GM19324 (cell line): ENCODE measurements at regions not wholly inside any gene's neighbourhood (a gene's known extent, or its start where the extent isn't known, plus 50 kb on each side); places are given as distances from the start of the nearest gene placed in this dataset.

Experiments used
- ATAC-seq: cut with Tn5 transposase; IDR thresholded peaks from one replicate; pipeline ENCODE4 v1.9.1; 2021; ENCODE audit warnings: mild to moderate bottlenecking, moderate library complexity; ENCODE audit not compliant: unreplicated experiment, low FRiP score

GRCh38 chr15:98369081-98369716 is 279.1 kb upstream of the IGF1R start:
- no peak for ATAC-seq

GRCh38 chr15:98375513-98376340 is 272.6 kb upstream of the IGF1R start:
- no peak for ATAC-seq

- ATAC-seq: no peak
Measured at GRCh38 chr15:98380721-98381120, 267.6 kb upstream of the IGF1R start.

GRCh38 chr15:98381446-98381845 is 266.9 kb upstream of the IGF1R start:
- no peak for ATAC-seq

GRCh38 chr15:98382139-98382538 is 266.2 kb upstream of the IGF1R start:
- ATAC-seq: no peak

GRCh38 chr15:98383571-98383970 is 264.8 kb upstream of the IGF1R start:
- ATAC-seq: no peak

DNA sequence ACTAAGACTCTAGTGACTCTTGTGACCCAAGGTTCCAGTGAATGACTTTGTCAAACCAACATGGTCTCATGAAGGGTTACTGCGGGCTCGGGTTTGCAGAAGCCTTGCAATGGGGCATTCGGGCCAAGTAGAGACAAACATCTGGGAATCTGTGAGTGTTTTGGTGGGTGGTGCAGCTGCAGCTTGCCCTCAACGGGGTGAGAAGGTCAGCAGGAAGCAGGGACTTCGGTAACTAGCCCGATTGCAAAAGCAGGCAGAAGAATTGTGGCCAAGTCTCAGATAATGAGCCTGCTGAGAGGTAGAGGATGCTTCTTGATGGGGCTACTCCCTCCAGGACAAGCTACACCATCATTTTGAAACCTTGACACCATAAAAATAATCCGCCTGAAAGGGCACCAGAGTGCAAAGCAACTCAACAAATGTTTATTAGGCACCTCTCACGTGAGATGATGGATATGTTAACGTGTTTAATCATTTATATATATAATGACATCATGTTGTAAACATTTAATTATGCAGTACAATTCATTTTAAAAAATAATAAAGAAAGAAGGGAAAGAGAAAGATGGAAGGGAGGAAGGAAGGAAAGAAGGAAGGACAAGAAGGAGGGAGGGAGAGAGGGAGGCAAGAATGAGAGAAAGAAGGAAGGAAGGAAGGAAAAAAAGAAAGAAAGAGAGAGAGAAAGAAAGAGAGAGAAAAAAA is 263.9 kb upstream of the IGF1R start:
- ATAC-seq: no peak

DNA sequence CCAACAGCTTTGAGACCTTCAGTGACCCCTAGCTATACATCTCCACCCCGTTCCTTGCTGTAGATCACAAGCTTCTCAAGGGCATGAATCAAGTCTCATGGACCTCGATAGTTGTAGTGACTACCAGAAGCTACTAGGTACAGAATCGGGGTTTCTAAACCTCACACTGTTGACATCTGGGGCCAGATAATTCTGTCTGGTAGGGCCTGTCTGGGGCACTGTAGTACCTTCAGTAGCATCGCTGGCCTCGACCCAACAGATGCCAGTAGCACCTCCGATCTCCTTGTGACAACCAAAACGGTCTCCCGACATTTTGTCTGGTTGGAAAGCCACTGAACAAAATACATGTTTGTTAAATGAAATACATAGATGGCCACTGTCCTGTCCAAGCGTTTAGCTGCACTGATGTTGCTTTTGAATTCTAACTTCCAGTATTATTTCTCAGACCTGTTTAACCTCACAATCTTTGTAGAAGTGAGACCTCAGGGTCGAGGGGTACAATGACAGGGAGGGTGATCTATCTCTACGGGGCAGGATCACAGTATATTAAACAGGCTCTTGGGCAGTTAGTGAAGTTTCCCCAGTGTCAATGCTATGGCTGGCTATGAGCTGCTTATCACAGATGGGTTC is 262.5 kb upstream of the IGF1R start:
- ATAC-seq: no peak

DNA sequence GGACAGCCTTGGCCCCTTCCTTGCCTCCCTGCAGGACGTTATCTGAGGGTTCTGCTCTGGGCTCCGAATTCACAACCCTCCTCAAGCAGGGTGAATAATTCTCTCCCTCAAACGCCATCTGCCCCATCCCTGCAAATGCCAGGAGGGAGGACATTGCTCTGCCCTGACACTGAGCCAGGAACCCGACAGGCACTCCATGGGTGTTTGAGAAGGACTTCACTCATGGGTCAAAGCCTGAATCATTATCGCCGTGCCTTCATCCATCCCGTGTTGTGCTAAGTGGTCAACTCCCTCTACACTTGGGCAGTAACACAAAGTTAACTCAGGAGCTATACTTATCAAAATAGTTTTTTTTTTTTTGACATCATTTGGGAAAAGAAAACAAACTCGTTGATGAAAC is 261.8 kb upstream of the IGF1R start:
- no peak for ATAC-seq

- ATAC-seq: no peak
Measured at GRCh38 chr15:98387866-98388265, 260.5 kb upstream of the IGF1R start.

- no peak for ATAC-seq
Measured at GRCh38 chr15:98390946-98391530, 257.3 kb upstream of the IGF1R start.

- ATAC-seq: no peak
Measured at GRCh38 chr15:98391568-98391967, 256.8 kb upstream of the IGF1R start.

DNA sequence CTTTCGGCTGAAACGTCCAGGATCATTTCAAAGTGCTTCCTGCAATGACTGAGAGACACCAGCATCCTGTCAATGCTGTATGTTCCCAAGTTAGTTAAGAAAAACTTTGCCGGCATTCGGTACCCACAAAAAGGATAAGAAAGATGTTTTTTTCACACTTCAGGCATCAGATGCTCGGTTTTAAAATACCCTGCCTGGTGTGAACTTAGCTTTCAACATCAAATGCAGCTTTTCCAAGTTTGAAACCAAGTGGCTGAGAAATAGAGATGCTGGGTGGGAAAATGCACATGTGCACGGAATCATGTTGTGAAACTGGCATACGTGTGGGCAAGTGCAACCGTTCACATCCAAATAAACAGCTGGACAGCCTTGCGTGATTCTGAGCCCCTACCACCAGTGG is 254.9 kb upstream of the IGF1R start:
- ATAC-seq: no peak

GRCh38 chr15:98394546-98394945 is 253.8 kb upstream of the IGF1R start:
- ATAC-seq: no peak

DNA sequence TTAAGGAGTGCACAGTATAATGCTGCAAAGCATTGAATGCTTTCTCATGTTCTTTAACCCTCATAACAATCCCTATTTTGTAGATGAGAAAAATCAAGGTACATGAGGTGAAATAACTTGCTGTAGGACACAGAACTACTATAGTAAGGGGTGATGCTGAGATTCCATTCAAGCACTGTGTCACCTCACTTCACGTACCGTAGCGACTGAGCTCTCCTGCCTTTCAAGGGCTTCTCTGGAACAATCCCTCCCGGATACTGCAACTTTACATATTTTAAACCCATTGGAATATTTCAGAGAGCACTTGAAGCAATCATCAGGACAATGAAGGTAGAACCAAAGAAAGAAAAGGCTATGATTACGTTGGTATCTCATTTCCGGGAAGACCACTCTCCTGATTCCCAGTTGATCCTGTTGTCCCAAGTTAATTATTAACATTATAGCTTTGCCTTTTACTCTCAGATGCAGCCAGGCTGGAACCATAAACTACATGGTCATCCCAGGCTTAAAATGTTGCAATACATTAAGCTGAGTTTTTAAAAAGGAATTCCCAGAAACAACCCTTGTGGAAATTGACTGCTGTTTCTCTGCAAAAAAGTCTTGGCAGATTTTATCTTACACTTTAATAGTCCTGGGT is 252.2 kb upstream of the IGF1R start:
- no peak for ATAC-seq

DNA sequence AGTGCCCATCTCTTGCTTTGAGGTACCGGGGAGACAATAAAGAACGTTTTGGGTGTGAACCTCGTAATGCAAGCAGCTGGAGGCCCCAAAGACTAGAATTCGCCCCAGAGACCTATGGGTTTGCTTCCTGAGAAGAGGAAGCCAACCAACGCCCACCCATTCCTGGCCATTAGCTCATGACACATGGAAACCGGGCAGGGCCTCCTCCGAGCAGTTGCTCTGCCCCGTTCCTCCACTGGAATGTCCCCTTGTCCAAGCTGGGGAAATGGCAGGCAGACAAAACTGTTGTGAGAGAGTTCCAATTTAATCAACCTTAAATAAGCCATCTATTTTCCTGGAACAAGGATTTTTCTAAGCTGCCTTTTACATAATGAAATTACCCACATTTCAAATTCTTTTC is 250.9 kb upstream of the IGF1R start:
- ATAC-seq: no peak

DNA sequence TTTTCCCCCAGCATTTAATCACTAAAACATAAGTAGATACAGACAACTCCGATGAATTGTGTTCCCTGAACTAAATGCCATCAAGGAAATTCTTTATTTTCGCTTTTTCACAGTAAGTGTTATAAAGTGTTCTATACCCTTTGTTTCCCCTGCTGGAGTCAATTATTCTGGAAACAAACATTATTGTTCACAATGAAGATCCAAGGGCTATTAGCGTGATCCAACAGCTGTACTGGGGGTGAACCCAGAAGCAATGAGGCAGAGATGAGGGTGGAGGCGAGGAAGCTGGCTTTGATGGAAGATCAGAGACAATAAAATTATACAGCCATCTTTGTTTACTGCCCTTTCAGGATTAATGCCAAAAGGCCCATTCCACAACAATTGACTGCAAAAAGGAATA is 250.3 kb upstream of the IGF1R start:
- ATAC-seq: no peak

DNA sequence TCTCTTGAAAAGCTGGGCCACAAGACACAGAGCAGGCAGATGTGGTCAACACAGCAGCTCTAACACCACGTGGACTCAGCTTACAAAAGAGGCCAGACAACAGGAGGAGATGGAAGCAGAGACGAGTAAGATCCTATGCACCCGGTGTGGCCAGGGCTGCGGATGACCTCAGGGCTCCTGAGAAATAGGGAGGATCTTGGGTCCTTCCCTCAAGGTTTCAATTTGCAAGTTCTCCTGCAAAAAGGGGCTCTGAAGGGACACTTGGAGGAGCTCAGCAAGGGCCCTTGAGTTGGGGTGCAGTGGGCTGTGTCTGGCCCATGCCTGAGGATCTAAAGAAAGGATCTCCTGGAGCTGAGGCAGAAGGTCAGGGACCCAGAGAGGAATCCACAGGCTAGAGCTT is 249.5 kb upstream of the IGF1R start:
- no peak for ATAC-seq

DNA sequence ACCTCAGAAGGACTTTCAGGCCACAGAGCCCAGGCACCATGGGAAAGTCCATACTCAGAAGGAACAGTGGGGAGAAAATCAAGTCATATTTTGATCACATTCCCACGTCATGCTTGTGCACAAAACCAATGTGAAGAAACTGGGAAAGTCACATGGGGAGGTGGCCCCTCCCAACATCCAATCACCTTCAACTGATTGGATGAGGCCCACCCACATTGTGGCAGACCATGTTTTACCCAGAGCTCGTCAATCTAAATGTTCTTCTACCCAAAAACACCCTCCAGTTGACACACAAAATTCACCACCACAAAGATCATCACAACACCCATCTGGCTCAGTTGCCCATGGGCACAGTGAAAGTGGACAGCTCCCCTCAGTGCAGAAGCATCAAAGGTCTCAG is 248.2 kb upstream of the IGF1R start:
- no peak for ATAC-seq

DNA sequence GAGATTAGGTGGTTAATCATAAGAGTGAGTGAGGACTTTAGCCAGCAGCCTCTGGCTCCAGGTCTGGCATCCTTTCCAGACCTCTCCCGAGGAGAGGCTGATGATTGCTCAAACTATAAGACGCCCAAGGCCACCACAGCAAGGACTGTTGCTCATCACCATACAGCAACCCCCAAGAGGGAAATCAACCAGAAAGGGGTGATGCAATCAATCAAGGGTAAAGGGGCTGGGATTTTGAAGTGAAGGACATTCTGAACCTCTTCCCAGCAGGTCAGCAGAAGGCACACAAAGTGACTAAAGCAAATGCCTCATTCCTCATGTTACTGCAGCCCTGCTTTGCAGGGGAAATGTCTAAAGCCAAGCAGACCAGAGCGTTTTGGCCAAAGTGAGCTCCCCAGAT is 247.3 kb upstream of the IGF1R start:
- no peak for ATAC-seq
